HG03469 (cell line): ENCODE measurements at regions not wholly inside any gene's neighbourhood (a gene's known extent, or its start where the extent isn't known, plus 50 kb on each side); places are given as distances from the start of the nearest gene placed in this dataset.

ENCODE experiments used
- ATAC-seq: cut with Tn5 transposase; IDR thresholded peaks from one replicate; pipeline ENCODE4 v1.9.1; 2021; ENCODE audit warnings: mild to moderate bottlenecking, moderate library complexity, moderate number of reproducible peaks; ENCODE audit not compliant: unreplicated experiment

DNA sequence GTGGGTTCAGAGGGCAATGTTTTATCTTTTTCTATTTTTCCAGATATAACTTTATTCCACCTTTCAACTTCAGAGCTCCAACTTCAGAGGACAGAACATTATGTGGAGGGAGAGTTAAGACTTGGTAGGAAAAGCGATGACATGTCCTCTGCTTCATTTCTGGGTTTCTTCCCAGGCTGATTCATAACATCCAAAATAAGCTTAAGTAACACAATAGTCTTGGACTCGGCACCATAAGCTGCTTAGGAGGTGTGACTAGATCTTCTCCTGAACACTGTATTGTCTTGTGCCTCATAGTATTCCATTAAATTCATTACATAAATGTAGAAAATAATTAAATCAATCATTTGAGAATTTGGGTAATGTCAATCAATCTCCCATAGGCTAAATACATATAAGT lies 95.5 kb upstream of the PDE3A start:
- ATAC-seq, result no peak

DNA sequence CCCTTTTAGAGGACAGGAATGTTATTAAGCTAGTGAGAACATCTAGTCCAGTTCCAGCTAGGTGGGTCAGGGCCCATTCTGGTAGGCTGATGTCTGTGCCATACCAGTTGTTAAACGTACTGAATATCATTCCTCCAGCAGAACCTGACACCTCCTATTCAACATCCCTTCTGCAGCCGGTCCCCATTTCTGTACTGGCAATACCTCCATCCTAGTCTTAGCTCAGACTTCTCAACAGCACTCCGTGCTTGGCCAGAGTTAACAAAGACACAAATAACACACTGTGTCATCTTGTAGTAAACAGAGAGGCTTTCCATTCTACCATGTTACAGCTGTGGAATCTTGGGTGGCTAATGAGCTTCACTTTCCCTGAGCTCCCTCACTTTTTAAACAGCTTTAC lies 94.3 kb upstream of the PDE3A start:
- no peak for ATAC-seq

DNA sequence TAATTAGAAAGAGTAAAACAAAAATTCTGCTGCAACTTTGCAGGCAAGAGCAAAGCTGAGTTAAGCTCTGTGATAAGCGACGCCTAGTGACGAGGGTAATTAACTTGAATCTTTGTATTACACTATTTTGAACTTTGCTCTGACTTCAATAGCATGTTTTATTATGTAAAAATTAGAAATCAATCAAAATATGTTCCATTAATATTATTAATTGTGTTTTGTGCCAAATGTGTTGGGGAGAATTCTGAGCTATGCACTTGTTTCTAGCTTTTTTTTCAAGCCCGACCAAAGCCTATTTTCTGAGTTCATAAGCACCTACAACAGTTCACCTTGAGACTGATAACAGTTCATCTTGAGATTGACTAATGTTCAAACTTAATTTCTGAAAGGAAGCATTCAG lies 90.1 kb upstream of the PDE3A start:
- no peak for ATAC-seq

DNA sequence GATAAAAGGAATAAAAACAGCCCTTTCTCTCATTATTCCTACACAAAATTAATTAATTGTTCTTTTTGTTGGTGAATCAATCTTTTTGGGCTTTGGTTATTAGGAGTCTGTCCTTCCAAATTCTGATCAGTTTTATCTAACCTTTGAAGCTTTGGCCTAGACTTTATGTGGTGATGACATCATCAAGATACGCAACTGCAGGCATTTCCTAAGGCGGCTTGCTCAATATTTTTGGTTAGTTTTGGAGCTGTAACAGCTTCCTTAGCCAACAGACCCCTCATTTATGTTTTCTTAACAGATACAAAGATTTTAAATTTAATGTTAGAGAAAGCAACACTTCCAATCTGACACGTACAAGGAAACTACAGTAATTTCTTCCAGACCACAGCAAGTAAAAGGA lies 87.8 kb upstream of the PDE3A start:
- no peak for ATAC-seq

DNA sequence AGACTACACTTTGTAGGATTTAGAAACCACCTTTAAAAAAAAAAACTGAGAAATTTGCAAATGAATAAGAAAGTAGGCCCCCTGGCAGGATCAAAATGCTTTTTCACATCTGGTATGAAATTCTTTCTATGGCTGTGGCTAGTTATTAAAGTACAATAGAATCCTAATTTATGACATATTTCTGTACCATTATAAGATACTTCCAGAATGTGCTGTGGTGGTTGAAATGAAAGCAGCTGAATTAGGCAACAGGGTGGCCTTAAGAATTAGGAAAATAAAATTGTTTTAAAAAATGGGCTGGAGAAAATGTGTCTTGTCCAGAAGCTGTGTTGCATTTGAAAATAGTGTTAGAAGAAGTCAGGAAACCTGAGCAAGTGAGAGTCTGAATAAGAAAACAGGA lies 85.9 kb upstream of the PDE3A start:
- ATAC-seq, result no peak

DNA sequence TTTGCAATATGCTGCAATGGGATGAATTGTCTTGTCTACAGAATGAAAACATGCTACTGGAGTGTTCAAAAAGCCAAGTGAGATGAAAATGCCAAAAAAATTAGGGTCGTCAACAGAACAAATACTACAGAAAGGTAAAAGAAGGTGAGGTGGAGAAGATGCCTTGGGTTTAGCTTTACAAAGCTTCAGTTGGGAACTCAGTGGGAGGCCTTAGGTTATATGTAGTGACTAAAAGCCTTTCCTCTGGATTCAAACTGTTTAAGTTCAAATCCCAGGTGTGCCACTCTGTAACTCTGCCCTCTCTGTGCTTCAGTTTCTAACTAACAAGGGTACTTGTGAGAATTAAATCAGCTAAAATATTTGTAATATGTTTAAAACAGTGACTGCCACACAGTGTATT lies 84.9 kb upstream of the PDE3A start:
- no peak for ATAC-seq

DNA sequence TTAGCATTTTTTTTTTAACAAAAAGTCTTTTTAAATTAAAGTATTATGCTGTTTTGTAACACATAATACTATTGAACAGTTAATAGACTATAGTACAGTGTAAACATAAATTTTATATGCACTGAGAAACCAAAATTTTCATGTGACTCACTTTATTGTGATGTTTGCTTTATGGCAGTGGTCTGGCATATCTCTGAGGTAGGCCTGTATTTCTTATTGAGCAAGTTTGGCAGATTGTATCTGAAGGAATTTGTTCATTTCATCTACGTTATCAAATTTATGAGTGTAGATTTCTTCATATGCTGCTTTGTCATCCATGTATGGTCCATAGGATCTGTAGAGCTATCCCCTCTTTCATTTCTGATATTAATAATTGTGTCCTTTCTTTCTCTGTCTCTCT lies 78.8 kb upstream of the PDE3A start:
- ATAC-seq, result no peak

DNA sequence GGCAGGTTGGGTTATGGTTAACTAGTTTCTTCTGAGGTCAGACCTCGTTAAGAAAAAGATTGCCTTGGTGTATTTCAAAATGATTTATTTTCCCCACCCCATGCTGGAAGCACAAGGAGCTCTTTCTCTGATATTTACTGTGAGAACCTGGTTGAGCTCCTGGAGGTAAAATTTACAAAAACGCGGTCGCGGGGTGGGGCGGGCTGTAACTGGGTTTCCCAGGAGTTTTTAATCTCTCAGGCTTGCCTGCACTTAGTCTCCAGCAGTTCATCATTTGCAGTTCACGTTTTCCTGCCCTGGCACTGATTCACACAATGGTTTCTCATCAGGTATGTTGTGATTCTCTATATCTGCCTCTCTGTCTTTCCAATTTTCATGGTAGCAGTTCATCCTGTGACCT lies 67.9 kb upstream of the PDE3A start:
- no peak for ATAC-seq

DNA sequence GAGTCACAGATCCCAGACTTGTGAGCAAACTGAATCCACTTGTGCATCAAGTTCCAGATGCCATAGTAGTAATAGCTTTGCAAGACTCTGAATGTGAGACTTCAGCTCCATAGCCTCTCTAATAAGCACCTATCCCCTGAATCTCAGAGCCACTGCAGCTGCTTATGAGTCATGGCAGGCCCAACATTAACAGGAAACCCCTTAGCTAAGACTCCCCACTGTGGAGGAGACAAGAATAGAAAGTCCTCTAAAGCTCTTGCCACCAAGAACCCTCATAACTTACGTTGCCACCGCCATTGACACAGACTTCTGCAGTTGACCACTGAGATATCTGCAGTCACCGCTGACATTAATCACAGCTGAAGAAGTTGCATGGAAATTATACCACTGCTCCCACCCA lies 62.9 kb upstream of the PDE3A start:
- no peak for ATAC-seq

DNA sequence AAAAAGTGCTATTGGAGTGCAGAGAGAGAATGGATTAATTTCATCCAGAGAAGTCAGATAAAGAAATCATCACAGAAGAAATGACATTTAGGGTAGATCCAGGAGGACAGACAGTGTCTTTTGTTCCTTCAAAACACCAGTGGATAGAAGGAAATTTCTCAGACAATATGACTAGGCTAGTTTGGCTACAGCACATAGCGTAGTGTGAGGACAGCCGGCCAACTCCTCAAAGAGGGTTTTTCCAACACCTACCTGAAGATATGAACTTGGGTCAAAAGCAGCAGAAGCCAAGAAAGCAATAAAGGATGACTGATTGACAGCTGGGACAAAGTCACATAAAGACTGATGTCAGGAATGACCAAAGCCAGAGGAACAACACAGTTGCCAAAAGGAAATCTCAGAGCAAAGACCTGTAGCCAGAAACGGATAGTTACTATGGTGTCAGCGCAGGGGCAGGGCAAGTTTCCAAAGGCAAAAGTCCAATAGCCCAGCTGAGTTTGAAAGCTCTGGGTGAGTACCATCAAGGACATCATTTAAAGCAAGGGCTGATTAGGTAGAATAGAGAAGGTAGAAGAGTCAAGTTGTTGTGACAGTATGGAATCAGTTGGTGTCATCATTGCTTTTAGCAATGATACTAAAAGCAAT lies 58.7 kb upstream of the PDE3A start:
- no peak for ATAC-seq

DNA sequence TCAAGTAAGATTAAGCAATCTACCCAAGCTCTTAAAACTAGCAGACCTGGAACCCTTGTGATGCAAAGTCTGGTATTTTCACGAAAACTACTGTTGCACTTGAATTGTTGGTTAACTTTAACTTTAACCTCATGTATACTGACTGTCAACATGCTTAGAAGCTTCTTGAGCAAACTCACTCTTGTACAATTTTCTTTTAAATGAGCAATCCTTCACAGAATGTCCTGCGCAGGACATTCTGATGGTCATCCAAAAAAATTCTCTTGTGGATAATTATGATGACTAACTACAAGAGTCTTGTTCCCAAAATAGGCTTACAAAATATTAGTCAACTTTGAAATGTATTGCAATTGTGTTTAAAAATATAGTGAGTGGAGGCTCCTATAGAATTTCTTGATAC lies 54.0 kb upstream of the PDE3A start:
- no peak for ATAC-seq

DNA sequence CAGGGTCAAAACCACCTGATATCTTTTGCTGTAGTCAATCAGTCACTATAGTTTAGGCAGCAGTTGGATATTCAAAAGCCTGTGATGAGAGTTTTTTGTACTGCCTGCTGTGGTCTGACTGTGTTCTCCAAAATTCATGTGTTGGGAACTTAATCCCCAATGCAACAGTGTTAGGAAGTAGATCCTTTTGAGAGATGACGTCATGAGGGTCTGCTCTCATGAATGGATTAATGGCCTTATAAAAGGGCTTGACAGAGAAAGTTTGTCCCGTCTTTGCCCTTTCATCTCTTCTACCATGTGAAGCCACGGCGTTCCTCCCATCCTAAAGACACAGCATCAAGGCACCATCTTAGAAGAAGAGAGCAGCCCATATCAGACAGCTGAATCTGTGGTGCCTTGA lies 50.8 kb upstream of the PDE3A start:
- ATAC-seq, result no peak
